SK-N-MC (cell line): ENCODE measurements at regions not wholly inside any gene's neighbourhood (a gene's known extent, or its start where the extent isn't known, plus 50 kb on each side); places are given as distances from the start of the nearest gene placed in this dataset.

Source experiments
- EZH2 ChIP-seq: fragments of 200-600 bp; sonication (generic); IDR thresholded peaks from one replicate; pipeline ENCODE4 v1.6.1; 2017; ENCODE audit warnings: antibody characterized with exemption
- POLR2AphosphoS5 ChIP-seq: IDR thresholded peaks from 2 replicates; pipeline ENCODE4 v1.6.1; 2012; ENCODE audit warnings: mild to moderate bottlenecking, low read depth, low read length, borderline replicate concordance

GRCh38 chr18:75959150-75959549 lies 531.6 kb upstream of the SMIM21 start:
- no peak for TF ChIP-seq POLR2AphosphoS5
- TF ChIP-seq EZH2: no peak
